C4-2B (cell line): ENCODE measurements at regions not wholly inside any gene's neighbourhood (a gene's known extent, or its start where the extent isn't known, plus 50 kb on each side); places are given as distances from the start of the nearest gene placed in this dataset.

Experiments used
- ZFX ChIP-seq: fragments of 450-650 bp; IDR thresholded peaks from 2 replicates; pipeline ENCODE4 v1.6.1; 2017
- TF ChIP-seq, protein P1 (sequence below): fragments of 450-650 bp; conservative IDR thresholded peaks from 2 replicates; pipeline ENCODE4 v1.5.1; 2017; ENCODE audit warnings: mild to moderate bottlenecking

GRCh38 chr15:77901921-77902750 is 175.4 kb downstream of the TBC1D2B start:
- TF ChIP-seq, protein P1, sequence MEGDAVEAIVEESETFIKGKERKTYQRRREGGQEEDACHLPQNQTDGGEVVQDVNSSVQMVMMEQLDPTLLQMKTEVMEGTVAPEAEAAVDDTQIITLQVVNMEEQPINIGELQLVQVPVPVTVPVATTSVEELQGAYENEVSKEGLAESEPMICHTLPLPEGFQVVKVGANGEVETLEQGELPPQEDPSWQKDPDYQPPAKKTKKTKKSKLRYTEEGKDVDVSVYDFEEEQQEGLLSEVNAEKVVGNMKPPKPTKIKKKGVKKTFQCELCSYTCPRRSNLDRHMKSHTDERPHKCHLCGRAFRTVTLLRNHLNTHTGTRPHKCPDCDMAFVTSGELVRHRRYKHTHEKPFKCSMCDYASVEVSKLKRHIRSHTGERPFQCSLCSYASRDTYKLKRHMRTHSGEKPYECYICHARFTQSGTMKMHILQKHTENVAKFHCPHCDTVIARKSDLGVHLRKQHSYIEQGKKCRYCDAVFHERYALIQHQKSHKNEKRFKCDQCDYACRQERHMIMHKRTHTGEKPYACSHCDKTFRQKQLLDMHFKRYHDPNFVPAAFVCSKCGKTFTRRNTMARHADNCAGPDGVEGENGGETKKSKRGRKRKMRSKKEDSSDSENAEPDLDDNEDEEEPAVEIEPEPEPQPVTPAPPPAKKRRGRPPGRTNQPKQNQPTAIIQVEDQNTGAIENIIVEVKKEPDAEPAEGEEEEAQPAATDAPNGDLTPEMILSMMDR: no peak
- TF ChIP-seq ZFX: no peak
